H1 (cell line): ENCODE measurements at regions not wholly inside any gene's neighbourhood (a gene's known extent, or its start where the extent isn't known, plus 50 kb on each side); places are given as distances from the start of the nearest gene placed in this dataset.

ENCODE experiments used
- CTCF ChIA-PET: fragments of 300-600 bp; sonication (Branson Sonifier 250); formaldehyde crosslinking; loops from one replicate; lab custom pipeline; 2021; ENCODE audit not compliant: partially characterized antibody; lab: Charles Lee
- POLR2A ChIA-PET: fragments of 300-600 bp; sonication (Branson Sonifier 250); formaldehyde crosslinking; loops from one replicate; lab custom pipeline; 2021; ENCODE audit warnings: inconsistent platforms; ENCODE audit not compliant: partially characterized antibody; lab: Charles Lee
- DNase-seq, 2 experiments: peaks; one replicate each; pipeline versions ENCODE4 v3.0.0 to v3.0.0-alpha.2; 2010 to 2022; ENCODE audit warnings: low spot score in 2 of 2, low read depth in 1 of 2, mixed read lengths in 1 of 2
- FAIRE-seq: peaks from 2 replicates; lab custom pipeline; 2011; peaks lifted over from hg19 to GRCh38; lab: Jason Lieb, UNC
- H2AFZ ChIP-seq: 2 replicates; pipeline ENCODE4 v1.8.1; 2012; ENCODE audit warnings: low read length, inconsistent platforms
- H2AK5ac ChIP-seq: 2 replicates; pipeline ENCODE4 v1.6.1; 2013; ENCODE audit warnings: low read depth, low read length
- H2BK120ac ChIP-seq: replicated peaks from 2 replicates; pipeline ENCODE3; 2013; ENCODE audit warnings: low read depth, low read length, inconsistent platforms
- H2BK12ac ChIP-seq: 2 replicates; pipeline ENCODE4 v1.6.1; 2013; ENCODE audit warnings: low read depth, low read length
- H2BK15ac ChIP-seq: 2 replicates; pipeline ENCODE4 v1.6.1; 2013; ENCODE audit warnings: low read length
- H2BK20ac ChIP-seq: 2 replicates; pipeline ENCODE4 v1.6.1; 2013; ENCODE audit warnings: low read length
- H2BK5ac ChIP-seq: 2 replicates; pipeline ENCODE4 v1.6.1; 2013; ENCODE audit warnings: low read depth, low read length
- H3K14ac ChIP-seq: 2 replicates; pipeline ENCODE4 v1.6.1; 2013; ENCODE audit warnings: inconsistent platforms; ENCODE audit not compliant: insufficient read length
- H3K18ac ChIP-seq: 2 replicates; pipeline ENCODE4 v1.6.1; 2013; ENCODE audit warnings: low read length; ENCODE audit errors: extremely low read depth
- H3K23ac ChIP-seq: 2 replicates; pipeline ENCODE4 v1.6.1; 2013; ENCODE audit warnings: inconsistent platforms; ENCODE audit not compliant: insufficient read length
- H3K23me2 ChIP-seq: 2 replicates; pipeline ENCODE4 v1.6.1; 2013; ENCODE audit warnings: low read depth, low read length
- H3K27ac ChIP-seq: 2 replicates; pipeline ENCODE4 v1.6.1; 2011; ENCODE audit warnings: low read depth, low read length, inconsistent platforms
- H3K27me3 ChIP-seq, 4 experiments: replicated peaks in 1 of 4; 1 replicate in 1 of 4; 2 replicates in 3 of 4; pipeline versions ENCODE4 v1.6.1 to v1.8.1; 2011 to 2013; ENCODE audit warnings: low read length in 3 of 4, mild to moderate bottlenecking in 3 of 4, inconsistent platforms in 2 of 4, mixed read lengths in 2 of 4, moderate library complexity in 1 of 4; ENCODE audit not compliant: control insufficient read depth in 3 of 4, insufficient read depth in 3 of 4; ENCODE audit errors: extremely low read depth in 1 of 4
- H3K36me3 ChIP-seq, 4 experiments: 2 replicates each; pipeline versions ENCODE4 v1.6.1 to v1.8.1; 2011 to 2013; ENCODE audit warnings: mild to moderate bottlenecking in 4 of 4, low read length in 3 of 4, moderate library complexity in 2 of 4, control low read depth in 1 of 4, inconsistent platforms in 1 of 4; ENCODE audit not compliant: insufficient read depth in 4 of 4, control insufficient read depth in 2 of 4
- H3K4ac ChIP-seq: replicated peaks from 2 replicates; pipeline ENCODE3; 2013; ENCODE audit warnings: low read length, low read depth, mixed read lengths, inconsistent platforms; ENCODE audit not compliant: insufficient read length
- H3K4me1 ChIP-seq, 4 experiments: replicated peaks in 1 of 4; 1 replicate in 1 of 4; 2 replicates in 3 of 4; pipeline versions ENCODE4 v1.6.1 to v1.8.1; 2011 to 2013; ENCODE audit warnings: low read length in 3 of 4, inconsistent platforms in 2 of 4, mixed read lengths in 1 of 4; ENCODE audit not compliant: insufficient read depth in 4 of 4, control insufficient read depth in 3 of 4
- H3K4me2 ChIP-seq, 2 experiments: 2 replicates each; pipeline versions ENCODE4 v1.6.1 to v1.8.1; 2011 to 2013; ENCODE audit warnings: low read depth in 2 of 2, low read length in 2 of 2, control low read depth in 1 of 2, inconsistent platforms in 1 of 2, mild to moderate bottlenecking in 1 of 2; ENCODE audit not compliant: insufficient read depth in 1 of 2
- H3K4me3 ChIP-seq, 4 experiments: fragments of 200-600, 300-600 bp in 1 of 4; sonication (generic), shearing (Covaris generic), sonication (Bioruptor Twin) in 1 of 4; 2 replicates each; pipeline versions ENCODE4 v1.5.1 to v1.8.1; 2011 to 2016; ENCODE audit warnings: low read length in 4 of 4, low read depth in 3 of 4, control low read depth in 2 of 4, inconsistent platforms in 2 of 4, mild to moderate bottlenecking in 2 of 4, mixed read lengths in 1 of 4, moderate library complexity in 1 of 4; ENCODE audit not compliant: insufficient read depth in 2 of 4; ENCODE audit errors: extremely low read depth in 1 of 4
- H3K56ac ChIP-seq: replicated peaks from 2 replicates; pipeline ENCODE3; 2013; ENCODE audit warnings: low read depth, mild to moderate bottlenecking, mixed read lengths, low read length, inconsistent platforms; ENCODE audit not compliant: insufficient read length
- H3K79me1 ChIP-seq: 2 replicates; pipeline ENCODE4 v1.6.1; 2013; ENCODE audit warnings: low read depth, low read length, control low read depth
- H3K79me2 ChIP-seq, 2 experiments: 2 replicates each; pipeline versions ENCODE4 v1.6.1 to v1.8.1; 2012 to 2013; ENCODE audit warnings: low read length in 2 of 2, mild to moderate bottlenecking in 2 of 2, inconsistent platforms in 1 of 2; ENCODE audit not compliant: insufficient read depth in 2 of 2, control insufficient read depth in 1 of 2
- H3K9ac ChIP-seq, 4 experiments: replicated peaks in 1 of 4; 1 replicate in 1 of 4; 2 replicates in 3 of 4; pipeline versions ENCODE4 v1.6.1 to v1.8.1; 2011 to 2013; ENCODE audit warnings: low read depth in 3 of 4, low read length in 3 of 4, control low read depth in 2 of 4, mild to moderate bottlenecking in 2 of 4, moderate library complexity in 2 of 4, inconsistent platforms in 1 of 4; ENCODE audit errors: extremely low read depth in 1 of 4
- H3K9me3 ChIP-seq, 2 experiments: 2 replicates each; pipeline versions ENCODE4 v1.6.1 to v1.8.1; 2012 to 2013; ENCODE audit warnings: mild to moderate bottlenecking in 2 of 2, moderate library complexity in 2 of 2, control low read depth in 1 of 2, inconsistent platforms in 1 of 2, low read depth in 1 of 2, low read length in 1 of 2, mixed read lengths in 1 of 2; ENCODE audit not compliant: insufficient read depth in 2 of 2
- H4K20me1 ChIP-seq, 2 experiments: replicated peaks in 1 of 2; 2 replicates each; pipeline versions ENCODE3 to v1.8.1; 2011 to 2013; ENCODE audit warnings: inconsistent platforms in 2 of 2, low read length in 2 of 2, mild to moderate bottlenecking in 1 of 2; ENCODE audit not compliant: insufficient read depth in 2 of 2, control insufficient read depth in 1 of 2
- H4K5ac ChIP-seq: 2 replicates; pipeline ENCODE4 v1.6.1; 2013; ENCODE audit warnings: low read length, low read depth, mixed read lengths, inconsistent platforms; ENCODE audit not compliant: insufficient read length
- H4K8ac ChIP-seq: 2 replicates; pipeline ENCODE4 v1.8.0; 2013; ENCODE audit warnings: mild to moderate bottlenecking, moderate library complexity, low read length, inconsistent platforms; ENCODE audit not compliant: insufficient read depth; ENCODE audit errors: extremely low read depth
- H4K91ac ChIP-seq: replicated peaks from 2 replicates; pipeline ENCODE3; 2013; ENCODE audit warnings: low read length, mixed read lengths, inconsistent platforms; ENCODE audit not compliant: insufficient read length
- BACH1 ChIP-seq: IDR thresholded peaks from 2 replicates; pipeline ENCODE4 v1.6.1; 2012; ENCODE audit warnings: low read length, improper control_type of control experiment
- BCL11A ChIP-seq, 2 experiments: IDR thresholded peaks; one replicate each; pipeline ENCODE4 v1.6.1; 2011; ENCODE audit warnings: low read depth in 2 of 2, low read length in 2 of 2, mild to moderate bottlenecking in 2 of 2
- JUND ChIP-seq: IDR thresholded peaks from 2 replicates; pipeline ENCODE4 v1.6.1; 2011; ENCODE audit warnings: mild to moderate bottlenecking, improper control_type of control experiment, low read length
- KDM1A ChIP-seq: fragments of 200-600, 300-600 bp; sonication (generic); IDR thresholded peaks from 2 replicates; pipeline ENCODE4 v1.7.1; 2016; ENCODE audit warnings: mild to moderate bottlenecking, low read length, borderline replicate concordance
- SAP30 ChIP-seq: fragments of 300-600 bp; sonication (generic); IDR thresholded peaks from 2 replicates; pipeline ENCODE4 v1.7.1; 2012; ENCODE audit warnings: low read length, moderate library complexity, mild to moderate bottlenecking, inconsistent platforms; ENCODE audit not compliant: insufficient read depth, insufficient replicate concordance
- SP4 ChIP-seq: IDR thresholded peaks from 2 replicates; pipeline ENCODE4 v1.6.1; 2012; ENCODE audit warnings: low read length, inconsistent platforms
- SUZ12 ChIP-seq: fragments of 200-600 bp; sonication (generic); IDR thresholded peaks from 2 replicates; pipeline ENCODE4 v1.6.1; 2012; ENCODE audit warnings: mild to moderate bottlenecking, inconsistent platforms, low read length, moderate library complexity, mixed read lengths
- TEAD4 ChIP-seq: IDR thresholded peaks from 2 replicates; pipeline ENCODE4 v1.6.1; 2012; ENCODE audit warnings: low read depth, low read length, inconsistent platforms, mixed read lengths
- WGBS, 2 experiments: shearing (Covaris generic) in 1 of 2; methylation state at CpG; one replicate each; pipeline versions ENCODE4 v1.1.6 to v1.1.7; 2013 to 2015; ENCODE audit warnings: low lambda C conversion rate in 2 of 2, mixed read lengths in 2 of 2, inconsistent platforms in 1 of 2, low coverage in 1 of 2, missing lambda C conversion rate in 1 of 2; ENCODE audit not compliant: insufficient replicate concordance in 2 of 2, insufficient coverage in 1 of 2, insufficient read length in 1 of 2; ENCODE audit errors: extremely low coverage in 1 of 2, missing lambda C conversion rate in 1 of 2; 5-methylcytosine and 5-hydroxymethylcytosine counted together
- TF ChIP-seq, protein P1 (sequence below): IDR thresholded peaks from 2 replicates; pipeline ENCODE4 v1.6.1; 2011; ENCODE audit warnings: low read length, improper control_type of control experiment
- TF ChIP-seq, protein P2 (sequence below): IDR thresholded peaks from 2 replicates; pipeline ENCODE4 v1.6.1; 2012; ENCODE audit warnings: inconsistent platforms

- no peak overlapping the region for H3K4me3 ChIP-seq
- peak overlapping the region; percentile 60; the same call in 1 of the 2 replicates for H2BK12ac ChIP-seq
- no peak overlapping the region for H3K23ac ChIP-seq
- H3K79me1 ChIP-seq = no peaks in the 10 kb centered on the region
- H3K9ac ChIP-seq = no peak overlapping the region
- H3K18ac ChIP-seq = peak overlapping the region; percentile 78
- peak overlapping the region; percentile 87 for H4K8ac ChIP-seq
- H3K56ac ChIP-seq = no peak overlapping the region
- peak; percentile 47 to 71 for DNase-seq
- H3K36me3 ChIP-seq = no peaks in the 10 kb centered on the region
- H3K4me2 ChIP-seq = no peak overlapping the region
- no peak overlapping the region for H3K27ac ChIP-seq
- WGBS, 2 experiments = 59% methylated on average over 29 of the region's 30 CpGs; no CpG with 5 or more reads in 1 of the 2 experiments
- no peaks in the 10 kb centered on the region for H3K23me2 ChIP-seq
- no peaks in the 10 kb centered on the region for H3K27me3 ChIP-seq
- H3K4ac ChIP-seq = peak overlapping the region; percentile 79
- H4K5ac ChIP-seq = no peak overlapping the region
- H3K4me1 ChIP-seq = peaks cover 0 to 8% (median 1%) of the 10 kb centered on the region in 4 experiments; a peak in 4 of 7 replicates
- no peak overlapping the region for H2BK120ac ChIP-seq
- no peak overlapping the region for H4K91ac ChIP-seq
- H3K9me3 ChIP-seq = no peaks in the 10 kb centered on the region
- peak overlapping the region; percentile 61; the same call in 1 of the 2 replicates for H2BK15ac ChIP-seq
- H3K79me2 ChIP-seq = no peaks in the 10 kb centered on the region
- CTCF ChIA-PET = interaction anchor here (0.6 to 2.9 kb wide), 23 partner anchors 8 to 422 kb away, joined by 3 to 11 read pairs (median 3); no protein-coding TSS in a partner anchor
- H2AK5ac ChIP-seq = no peak overlapping the region
- POLR2A ChIA-PET = interaction anchor here (0.6 to 1.0 kb wide), 3 partner anchors 10 to 643 kb away, joined by 3 read pairs; no protein-coding TSS in a partner anchor
- FAIRE-seq = no peak
- H2BK5ac ChIP-seq = peak overlapping the region; percentile 35; the same call in 1 of the 2 replicates
- no peaks in the 10 kb centered on the region for H4K20me1 ChIP-seq
- H3K14ac ChIP-seq = no peak overlapping the region
- no peak overlapping the region for H2AFZ ChIP-seq
- no peak overlapping the region for H2BK20ac ChIP-seq
- TF ChIP-seq SUZ12 (no peak), SAP30 (no peak), SP4 (no peak), BCL11A (IDR thresholded peaks at IDR 0.05; ENCODE audit: low read depth in 2 of 2, low read length in 2 of 2) (no peak), KDM1A (no peak), BACH1 (no peak), TEAD4 (peak; percentile 49; the same call in 1 of the 2 replicates), JUND (0 out of 2 replicates have a peak, but pooled peaks have one; percentile 14)
- TF ChIP-seq, protein P1, sequence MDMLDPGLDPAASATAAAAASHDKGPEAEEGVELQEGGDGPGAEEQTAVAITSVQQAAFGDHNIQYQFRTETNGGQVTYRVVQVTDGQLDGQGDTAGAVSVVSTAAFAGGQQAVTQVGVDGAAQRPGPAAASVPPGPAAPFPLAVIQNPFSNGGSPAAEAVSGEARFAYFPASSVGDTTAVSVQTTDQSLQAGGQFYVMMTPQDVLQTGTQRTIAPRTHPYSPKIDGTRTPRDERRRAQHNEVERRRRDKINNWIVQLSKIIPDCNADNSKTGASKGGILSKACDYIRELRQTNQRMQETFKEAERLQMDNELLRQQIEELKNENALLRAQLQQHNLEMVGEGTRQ = no peak
- TF ChIP-seq, protein P2, sequence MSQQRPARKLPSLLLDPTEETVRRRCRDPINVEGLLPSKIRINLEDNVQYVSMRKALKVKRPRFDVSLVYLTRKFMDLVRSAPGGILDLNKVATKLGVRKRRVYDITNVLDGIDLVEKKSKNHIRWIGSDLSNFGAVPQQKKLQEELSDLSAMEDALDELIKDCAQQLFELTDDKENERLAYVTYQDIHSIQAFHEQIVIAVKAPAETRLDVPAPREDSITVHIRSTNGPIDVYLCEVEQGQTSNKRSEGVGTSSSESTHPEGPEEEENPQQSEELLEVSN = peak; percentile 80
Measured at GRCh38 chr14:99035712-99036610, 236.0 kb downstream of the BCL11B start.
